ENCODE measurements at regions not wholly inside any gene's neighbourhood (a gene's known extent, or its start where the extent isn't known, plus 50 kb on each side); places are given as distances from the start of the nearest gene placed in this dataset.

DNA sequence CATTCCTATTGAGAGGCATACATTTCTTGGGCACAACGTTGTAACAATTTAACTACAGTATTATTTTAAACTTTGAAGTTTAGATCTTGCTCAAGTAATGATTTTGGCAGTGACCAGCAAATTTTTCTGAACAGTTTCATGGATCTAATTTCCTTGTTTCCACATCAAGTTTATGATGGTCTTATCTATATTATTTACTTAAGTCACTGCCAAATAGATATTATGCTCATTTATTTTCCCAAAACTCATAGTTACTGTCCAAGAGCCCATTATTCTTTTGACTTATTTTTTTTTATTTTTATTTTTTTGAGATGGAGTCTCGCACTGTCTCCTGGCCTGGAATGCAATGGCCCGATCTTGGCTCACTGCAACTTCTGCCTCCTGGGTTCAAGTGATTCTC is 86.5 kb upstream of the TLE4 start:
- no peak overlapping the region for H2AFZ ChIP-seq (ENCODE audit: low read length)
- H3K4me1 ChIP-seq (ENCODE audit: insufficient read depth, low read length, poor library complexity, severe bottlenecking) = peaks cover 22% of the 10 kb centered on the region
- H3K36me3 ChIP-seq (ENCODE audit: insufficient read depth, low read length) = no peaks in the 10 kb centered on the region
- no peak overlapping the region for H3K4me2 ChIP-seq (ENCODE audit: low read depth, low read length, poor library complexity, severe bottlenecking)
- no peaks in the 10 kb centered on the region for H3K9me2 ChIP-seq (replicated peaks; ENCODE audit: low read depth, low read length)
- H3K9me3 ChIP-seq (ENCODE audit: insufficient read depth, low read depth, low read length) = no peaks in the 10 kb centered on the region
- H3F3A ChIP-seq (ENCODE audit: low read depth) = no peaks in the 10 kb centered on the region
- no peak overlapping the region for H3K4me3 ChIP-seq (ENCODE audit: low read length, poor library complexity, severe bottlenecking)
- H3K27me3 ChIP-seq (ENCODE audit: insufficient read depth, low read length, poor library complexity, severe bottlenecking) = no peaks in the 10 kb centered on the region
- no peak for TF ChIP-seq EZH2phosphoT487 (IDR thresholded peaks at IDR 0.05; ENCODE audit: borderline replicate concordance)
- TF ChIP-seq CTCF (conservative IDR thresholded peaks at IDR 0.05; ENCODE audit: low read length) = no peak
- no peak overlapping the region for H3K9ac ChIP-seq (ENCODE audit: low read depth, low read length, poor library complexity, severe bottlenecking)
- H3K79me2 ChIP-seq (ENCODE audit: insufficient read depth, low read length) = no peaks in the 10 kb centered on the region
- no peaks in the 10 kb centered on the region for H4K20me1 ChIP-seq (ENCODE audit: insufficient read depth, low read length, poor library complexity, severe bottlenecking)

DNA sequence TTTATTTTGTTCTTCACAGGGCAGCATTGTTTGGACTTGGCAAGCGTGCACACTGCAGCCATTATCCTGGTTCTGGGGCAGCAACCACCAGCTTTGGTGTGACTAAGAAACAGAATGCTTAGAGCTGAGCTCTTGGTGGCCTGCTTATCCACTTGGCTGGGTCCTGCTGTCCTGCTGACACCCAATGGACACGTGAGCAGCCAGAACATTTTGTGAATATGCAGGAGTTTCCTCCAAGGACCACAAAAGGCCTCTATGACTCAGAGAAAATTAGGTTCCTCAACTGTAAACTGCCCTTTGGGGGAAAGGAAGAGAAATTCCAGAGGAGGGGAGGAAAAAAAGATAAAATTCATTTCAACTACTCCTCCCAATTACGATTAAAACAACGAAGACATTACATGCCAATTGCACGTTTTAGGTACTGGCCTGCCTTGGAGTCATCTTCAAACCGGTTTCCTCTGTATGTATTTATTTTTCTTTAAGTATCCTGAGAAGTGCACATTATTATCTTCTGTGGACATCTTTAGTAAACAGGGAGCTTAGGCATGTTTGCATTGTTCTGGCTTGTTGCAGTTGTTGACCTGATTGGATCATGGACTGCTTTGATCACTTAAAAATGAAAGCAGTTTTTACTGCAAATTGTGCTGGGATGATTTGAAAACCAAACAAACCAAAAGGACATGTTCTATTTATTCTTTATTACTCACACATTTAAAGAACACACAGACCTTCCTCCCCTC is 82.3 kb upstream of the TLE4 start:
- no peaks in the 10 kb centered on the region for H3K36me3 ChIP-seq (ENCODE audit: insufficient read depth, low read length)
- no peak overlapping the region for H3K9ac ChIP-seq (ENCODE audit: low read depth, low read length, poor library complexity, severe bottlenecking)
- no peaks in the 10 kb centered on the region for H3F3A ChIP-seq (ENCODE audit: low read depth)
- no peaks in the 10 kb centered on the region for H3K4me1 ChIP-seq (ENCODE audit: insufficient read depth, low read length, poor library complexity, severe bottlenecking)
- H3K27me3 ChIP-seq (ENCODE audit: insufficient read depth, low read length, poor library complexity, severe bottlenecking) = no peaks in the 10 kb centered on the region
- peak overlapping the region; percentile 21 for H3K4me2 ChIP-seq (ENCODE audit: low read depth, low read length, poor library complexity, severe bottlenecking)
- no peak overlapping the region; the same call in 1 of the 2 replicates for H2AFZ ChIP-seq (ENCODE audit: low read length)
- peaks cover 5% of the 10 kb centered on the region; the same call in 1 of the 2 replicates for H3K9me3 ChIP-seq (ENCODE audit: insufficient read depth, low read depth, low read length)
- no peak overlapping the region for H3K4me3 ChIP-seq (ENCODE audit: low read length, poor library complexity, severe bottlenecking)
- no peaks in the 10 kb centered on the region for H4K20me1 ChIP-seq (ENCODE audit: insufficient read depth, low read length, poor library complexity, severe bottlenecking)
- H3K9me2 ChIP-seq (replicated peaks; ENCODE audit: low read depth, low read length) = no peaks in the 10 kb centered on the region
- H3K79me2 ChIP-seq (ENCODE audit: insufficient read depth, low read length) = no peaks in the 10 kb centered on the region
- TF ChIP-seq CTCF (conservative IDR thresholded peaks at IDR 0.05; ENCODE audit: low read length) (no peak), EZH2phosphoT487 (IDR thresholded peaks at IDR 0.05; ENCODE audit: borderline replicate concordance) (no peak)

DNA sequence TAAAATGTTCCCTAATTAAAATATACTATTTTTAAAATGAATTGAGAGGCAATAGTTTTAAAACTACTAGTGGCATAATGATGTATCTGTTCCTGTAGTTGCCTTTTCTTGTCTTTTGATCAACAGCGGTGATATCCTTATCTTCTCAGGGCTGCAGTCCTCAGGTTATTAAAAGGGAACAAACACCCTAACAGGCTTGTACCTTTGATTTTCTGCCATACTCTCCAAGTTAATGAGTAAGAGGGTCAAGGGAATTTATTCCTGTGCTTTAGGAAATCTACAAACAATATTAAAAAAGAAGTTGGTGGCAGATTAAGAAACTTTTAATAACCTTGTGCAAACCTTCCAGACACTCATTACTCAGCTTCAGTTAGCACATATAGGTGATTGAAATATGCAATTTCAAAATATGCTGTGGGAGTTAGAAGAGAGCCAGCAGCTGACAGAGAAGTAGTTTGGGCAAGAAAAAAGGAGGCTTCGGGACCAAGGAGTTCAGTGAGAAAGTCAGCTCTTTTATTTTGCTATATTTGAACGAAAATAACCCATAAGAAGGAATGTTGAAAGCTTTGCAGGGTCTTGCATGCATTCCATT is 81.0 kb upstream of the TLE4 start:
- no peak for TF ChIP-seq EZH2phosphoT487 (IDR thresholded peaks at IDR 0.05; ENCODE audit: borderline replicate concordance)
- no peak for TF ChIP-seq CTCF (conservative IDR thresholded peaks at IDR 0.05; ENCODE audit: low read length)
- Histone ChIP-seq H3K9ac (ENCODE audit: low read depth, low read length, poor library complexity, severe bottlenecking) (no peak overlapping the region), H3K36me3 (ENCODE audit: insufficient read depth, low read length) (no peaks in the 10 kb centered on the region), H3K4me3 (ENCODE audit: low read length, poor library complexity, severe bottlenecking) (no peak overlapping the region), H3K4me1 (ENCODE audit: insufficient read depth, low read length, poor library complexity, severe bottlenecking) (no peaks in the 10 kb centered on the region), H3K79me2 (ENCODE audit: insufficient read depth, low read length) (no peaks in the 10 kb centered on the region), H3K9me3 (ENCODE audit: insufficient read depth, low read depth, low read length) (peaks cover 5% of the 10 kb centered on the region; the same call in 1 of the 2 replicates), H3K9me2 (replicated peaks; ENCODE audit: low read depth, low read length) (no peaks in the 10 kb centered on the region), H3K27me3 (ENCODE audit: insufficient read depth, low read length, poor library complexity, severe bottlenecking) (no peaks in the 10 kb centered on the region), H3F3A (ENCODE audit: low read depth) (no peaks in the 10 kb centered on the region), H4K20me1 (ENCODE audit: insufficient read depth, low read length, poor library complexity, severe bottlenecking) (no peaks in the 10 kb centered on the region), H3K4me2 (ENCODE audit: low read depth, low read length, poor library complexity, severe bottlenecking) (no peak overlapping the region), H2AFZ (ENCODE audit: low read length) (no peak overlapping the region)
